Astrocyte of the spinal cord (primary cell): ENCODE measurements at regions not wholly inside any gene's neighbourhood (a gene's known extent, or its start where the extent isn't known, plus 50 kb on each side); places are given as distances from the start of the nearest gene placed in this dataset.

Source experiments
- DNase-seq: peaks from one replicate; pipeline ENCODE4 v3.0.0; 2011; ENCODE audit warnings: low read depth, low spot score
- H3K4me3 ChIP-seq: 2 replicates; pipeline ENCODE4 v1.5.1; 2011; ENCODE audit warnings: low read depth, mild to moderate bottlenecking, low read length, moderate library complexity
- CTCF ChIP-seq: IDR thresholded peaks from 2 replicates; pipeline ENCODE4 v1.5.1; 2012; ENCODE audit warnings: low read depth, mild to moderate bottlenecking, low read length, inconsistent platforms
- in situ Hi-C: cut with HindIII; loops from 2 replicates; pipeline ENCODE4 v1.10.0; 2017; ENCODE audit warnings: low sequenced_read_pairs

- DNase-seq: no peak
- H3K4me3 ChIP-seq: no peak overlapping the region
- in situ Hi-C loops: no loop called here
- TF ChIP-seq CTCF: no peak
These were observed 152.9 kb upstream of the CHD1 start for GRCh38 chr5:99081711-99082110.

- DNase-seq: no peak
- in situ Hi-C loops: no loop called here
- TF ChIP-seq CTCF: no peak
- no peak overlapping the region for H3K4me3 ChIP-seq
These were observed 148.2 kb upstream of the CHD1 start for GRCh38 chr5:99076723-99077640.

- H3K4me3 ChIP-seq: no peak overlapping the region
- DNase-seq: no peak
- no peak for TF ChIP-seq CTCF
- in situ Hi-C loops: no loop called here
These were observed 144.0 kb upstream of the CHD1 start for GRCh38 chr5:99072846-99073245.

- in situ Hi-C loops: no loop called here
- DNase-seq: no peak
These were observed 142.0 kb upstream of the CHD1 start for GRCh38 chr5:99070822-99071221.

GRCh38 chr5:99070362-99070761 lies 141.6 kb upstream of the CHD1 start:
- no peak overlapping the region for H3K4me3 ChIP-seq
- in situ Hi-C loops: no loop called here
- TF ChIP-seq CTCF: no peak
- no peak for DNase-seq

More at GRCh38 chr5:99070822-99071221, 142.0 kb upstream of the CHD1 start:
- no peak overlapping the region for H3K4me3 ChIP-seq
- no peak for TF ChIP-seq CTCF

GRCh38 chr5:99068944-99069650 lies 140.3 kb upstream of the CHD1 start:
- no peak for TF ChIP-seq CTCF
- in situ Hi-C loops: no loop called here
- H3K4me3 ChIP-seq: no peak overlapping the region
- DNase-seq: no peak
